Kasumi-1 (cell line): ENCODE measurements at regions not wholly inside any gene's neighbourhood (a gene's known extent, or its start where the extent isn't known, plus 50 kb on each side); places are given as distances from the start of the nearest gene placed in this dataset.

Experiments used
- DNase-seq, 2 experiments: peaks; one replicate each; lab custom pipeline; 2025; lab: John Stamatoyannopoulos, UW

DNA sequence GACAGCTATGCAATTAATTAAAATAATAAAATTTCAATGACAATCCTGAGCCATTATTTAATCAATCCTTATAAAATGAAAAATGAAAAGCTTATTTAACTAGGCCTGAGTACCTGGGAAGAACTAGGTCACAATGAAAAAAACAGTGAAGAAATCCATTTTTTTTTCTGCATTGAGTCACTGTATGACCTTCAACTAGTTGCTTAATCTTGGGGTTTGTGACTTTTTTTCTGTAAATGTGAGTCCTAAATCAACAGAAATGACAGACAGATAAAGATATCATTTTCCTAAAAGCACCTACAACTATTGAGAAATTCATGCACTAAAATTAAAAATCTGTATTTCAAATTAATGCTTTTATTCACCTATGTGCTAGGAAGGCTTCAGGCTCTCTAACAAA, 96.8 kb downstream of the TMEM26 start:
- no peak for DNase-seq

DNA sequence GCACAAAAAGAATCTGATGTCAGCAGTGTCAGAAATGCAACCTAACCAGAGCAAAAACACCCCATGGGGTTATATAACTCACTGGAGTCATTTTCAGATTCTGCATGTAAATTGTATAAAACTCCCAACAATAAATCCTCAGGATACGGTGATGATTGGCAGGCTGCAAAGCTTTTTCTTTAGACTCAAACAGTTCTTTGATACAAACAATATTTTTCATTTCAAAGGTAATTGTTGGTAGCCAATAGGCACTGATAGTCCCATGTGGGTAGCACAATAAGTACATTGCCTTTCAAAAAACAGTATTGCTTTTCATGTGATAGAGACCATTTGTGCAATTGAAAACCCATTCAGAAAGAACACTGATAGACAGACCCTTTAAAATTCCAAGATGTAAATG, 98.0 kb downstream of the TMEM26 start:
- no peak for DNase-seq

DNA sequence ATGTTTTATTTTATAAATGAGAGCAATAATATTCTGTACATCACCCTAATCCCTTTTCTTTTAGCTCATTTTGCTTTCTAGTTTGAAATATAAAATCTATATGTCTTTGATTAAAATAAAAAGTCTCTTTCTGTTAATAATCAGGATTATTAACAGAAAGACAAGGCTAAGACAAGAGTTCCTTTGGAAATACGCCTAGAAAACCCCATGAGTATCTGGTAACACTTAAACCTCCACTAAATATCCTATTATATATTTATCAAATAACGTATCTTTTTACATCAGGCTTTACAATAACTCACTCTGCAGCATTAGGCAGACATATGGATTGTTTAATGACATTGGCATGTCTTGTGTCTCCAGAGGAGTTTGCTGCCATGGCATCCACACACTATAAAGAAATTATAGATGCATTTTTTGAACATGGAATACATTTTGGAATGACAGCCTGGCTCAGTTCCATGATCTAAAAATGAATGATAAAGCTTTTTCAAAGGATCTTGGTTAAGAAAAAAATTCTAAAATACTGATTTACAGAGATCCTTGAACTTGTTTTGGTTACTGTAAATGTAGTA, 98.7 kb downstream of the TMEM26 start:
- no peak for DNase-seq

DNA sequence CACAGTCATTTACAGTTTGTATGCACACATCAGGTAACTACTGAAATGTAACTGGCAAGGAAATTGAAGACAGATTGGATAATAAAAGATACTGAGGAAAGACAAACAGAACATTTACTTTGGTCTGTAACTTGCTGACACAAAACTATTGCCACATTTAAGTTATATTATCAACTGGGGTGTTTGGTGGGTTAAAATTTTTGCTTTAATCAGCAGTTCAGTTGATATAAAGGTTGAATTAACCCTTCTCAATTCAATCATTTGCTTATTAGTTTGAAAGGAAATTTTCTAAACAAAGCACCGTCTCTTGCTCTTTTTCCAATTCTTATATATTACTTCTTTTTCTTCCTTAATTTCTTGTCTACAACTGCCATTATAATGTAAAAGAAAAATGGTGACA, 102.4 kb downstream of the TMEM26 start:
- no peak for DNase-seq

DNA sequence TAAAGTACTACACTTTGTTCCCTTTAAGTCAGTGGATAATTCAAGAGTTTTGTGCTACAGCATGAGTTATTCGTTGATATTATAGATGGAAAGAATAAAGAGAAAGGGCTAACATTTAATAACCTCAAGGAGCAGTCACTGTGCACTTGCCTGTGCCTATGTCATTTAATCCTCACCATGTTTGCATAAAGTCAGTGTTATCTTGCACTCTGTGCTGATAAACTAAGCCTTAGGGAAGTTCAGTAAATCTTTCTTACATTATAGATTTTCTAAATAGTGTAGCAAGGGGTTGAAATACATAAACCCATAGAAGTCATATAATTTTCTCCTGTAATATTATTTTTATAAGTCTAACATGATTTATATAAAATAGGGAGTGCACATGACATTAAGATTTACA, 103.1 kb downstream of the TMEM26 start:
- DNase-seq = no peak

DNA sequence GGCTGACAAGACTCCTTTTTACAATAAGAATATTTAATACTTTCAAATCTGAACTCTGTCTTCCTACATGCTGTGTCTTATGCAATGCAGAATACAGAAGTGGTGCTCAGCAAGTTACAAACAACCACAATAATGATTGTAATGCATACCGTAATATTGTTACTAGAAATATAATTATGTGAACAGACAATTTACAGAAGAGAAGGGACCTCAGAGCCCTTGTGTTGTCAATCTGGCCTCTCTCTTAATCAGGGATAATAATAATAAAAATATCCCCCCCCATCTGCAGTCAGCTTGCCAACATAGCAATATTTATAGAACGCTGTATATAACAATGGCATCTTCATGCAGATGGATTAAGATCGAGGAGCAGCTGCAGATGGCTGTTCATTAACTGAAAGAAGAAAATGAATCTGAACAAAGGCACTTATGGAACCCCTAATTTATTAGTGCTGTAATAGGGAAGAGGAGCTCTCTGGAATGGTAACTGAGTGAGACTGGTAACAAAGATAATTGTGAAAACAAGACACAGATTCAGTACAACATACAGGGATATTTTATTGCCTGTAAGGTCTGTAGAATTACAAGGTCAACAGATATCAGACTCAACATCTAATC, 106.3 kb downstream of the TMEM26 start:
- DNase-seq = no peak

DNA sequence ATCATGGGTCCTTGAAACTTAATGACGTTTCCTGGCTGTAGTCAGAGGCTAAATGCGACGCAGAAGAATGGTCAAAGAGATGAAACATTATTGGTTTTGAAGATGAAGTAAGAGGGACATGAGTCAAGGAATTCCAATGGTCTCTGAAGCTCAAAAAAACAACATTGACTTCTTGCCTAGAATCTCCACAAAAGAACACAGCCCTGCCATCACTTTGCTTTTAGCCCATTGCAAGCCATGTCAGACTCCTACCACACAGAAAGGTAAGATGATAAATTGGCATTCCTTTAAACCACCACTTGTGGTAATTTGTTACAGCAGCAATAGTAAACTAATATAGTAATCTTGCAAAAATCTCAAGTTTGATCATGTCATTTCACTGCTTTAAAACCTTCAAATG, 109.4 kb downstream of the TMEM26 start:
- DNase-seq = no peak

DNA sequence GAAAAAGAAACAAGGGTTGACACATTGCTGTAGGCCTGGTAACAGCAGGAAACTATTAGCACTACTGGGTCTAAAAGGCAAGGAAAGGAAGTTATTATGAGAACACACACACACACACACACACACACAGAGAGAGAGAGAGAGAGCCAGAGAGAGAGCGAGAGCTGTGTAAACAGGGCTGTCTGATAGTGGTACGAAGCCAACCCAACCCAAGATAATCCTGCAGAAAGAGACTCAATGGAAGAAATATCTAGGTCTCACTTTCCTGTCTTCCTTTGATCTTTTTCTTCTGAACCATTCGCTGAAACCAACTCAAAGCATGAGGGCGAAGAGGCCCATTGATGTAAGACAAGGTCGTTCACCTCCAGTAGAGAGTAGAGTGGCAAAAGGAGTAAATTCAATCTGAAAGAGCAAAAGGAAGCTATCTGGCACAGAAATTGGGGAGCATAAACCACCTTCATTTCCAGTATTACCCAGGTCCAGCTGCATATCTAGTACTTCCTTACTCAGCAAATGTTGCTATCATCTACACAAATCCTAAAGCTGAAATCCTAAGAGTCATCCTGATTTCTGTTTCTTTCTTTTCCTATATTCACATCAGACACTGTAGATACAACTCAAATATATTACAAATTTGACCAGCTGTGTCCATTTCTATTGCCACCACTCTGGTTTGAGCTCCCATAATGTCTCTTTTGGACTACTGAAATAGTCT, 110.2 kb downstream of the TMEM26 start:
- DNase-seq = no peak

DNA sequence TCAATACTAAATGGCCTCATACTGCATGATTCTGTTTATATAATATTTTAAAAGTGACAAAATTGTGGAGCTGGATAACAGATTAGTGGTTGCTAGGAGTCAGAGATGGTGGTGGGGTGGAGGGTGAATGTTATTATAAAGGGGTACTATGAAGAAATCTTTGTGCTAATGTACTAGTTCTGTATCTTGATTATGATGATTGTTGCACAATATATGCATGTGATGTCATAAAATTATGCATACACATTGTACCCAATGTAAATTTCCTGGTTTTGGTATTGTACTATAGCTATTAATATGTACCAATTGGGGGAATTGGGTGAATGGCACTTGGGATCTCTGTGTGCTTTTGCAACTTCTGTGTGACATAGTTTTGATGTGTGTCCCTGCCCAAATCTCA, 112.2 kb downstream of the TMEM26 start:
- no peak for DNase-seq

DNA sequence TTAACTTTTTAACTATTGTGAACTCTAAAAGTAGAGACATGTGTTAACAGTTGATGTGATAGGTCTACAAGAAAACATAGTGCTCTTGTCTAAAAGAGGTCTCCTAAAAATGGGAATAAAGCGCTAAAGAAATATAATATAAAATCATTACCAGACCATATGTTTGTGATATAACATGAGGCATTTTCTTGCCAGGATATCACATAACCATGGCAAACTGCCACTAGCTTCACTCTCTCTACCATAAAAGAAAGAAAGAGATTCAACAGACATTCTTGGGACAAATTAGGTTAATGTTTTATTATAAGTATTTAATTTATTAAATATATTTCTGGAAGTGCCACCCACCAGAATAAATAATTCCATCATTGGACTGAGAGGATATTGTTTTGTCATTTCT, 115.0 kb downstream of the TMEM26 start:
- no peak for DNase-seq

DNA sequence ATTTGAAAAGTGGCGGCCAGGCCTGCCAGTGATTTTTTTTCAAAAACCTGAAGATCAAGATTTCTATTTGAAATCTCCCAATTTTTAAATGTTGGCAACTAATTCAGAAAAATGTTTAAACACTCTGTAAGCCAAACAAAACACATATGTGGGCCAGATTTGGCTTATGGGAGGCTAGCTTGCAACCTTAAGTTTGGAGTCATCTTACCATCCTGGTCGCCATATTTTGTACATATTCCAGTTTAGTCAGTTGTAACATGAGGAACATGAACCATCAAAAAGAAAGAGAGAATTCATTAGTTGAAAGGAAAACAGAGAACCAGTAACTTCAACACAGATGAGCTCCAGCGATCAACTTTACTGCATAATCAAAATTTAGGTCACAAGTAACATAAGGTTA, 115.4 kb downstream of the TMEM26 start:
- no peak for DNase-seq

DNA sequence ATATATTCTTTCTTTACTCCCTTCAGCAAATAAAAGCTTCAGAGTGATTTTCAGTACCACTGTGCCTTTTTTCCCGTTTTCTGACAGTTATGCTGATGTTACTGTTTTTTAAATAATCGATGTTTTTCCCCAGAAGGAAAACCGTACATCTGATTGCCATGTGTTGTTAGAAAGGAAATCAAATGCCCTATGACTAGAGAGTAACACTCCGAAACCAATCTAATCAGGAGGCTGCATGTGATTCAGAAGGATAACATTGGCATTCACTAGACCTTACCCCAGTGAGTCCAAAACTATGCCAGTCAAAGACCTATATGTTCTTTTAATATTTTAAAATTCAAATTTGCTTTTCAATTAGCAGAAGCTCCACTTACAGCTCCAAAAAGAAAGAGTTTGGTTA, 116.3 kb downstream of the TMEM26 start:
- DNase-seq = no peak

DNA sequence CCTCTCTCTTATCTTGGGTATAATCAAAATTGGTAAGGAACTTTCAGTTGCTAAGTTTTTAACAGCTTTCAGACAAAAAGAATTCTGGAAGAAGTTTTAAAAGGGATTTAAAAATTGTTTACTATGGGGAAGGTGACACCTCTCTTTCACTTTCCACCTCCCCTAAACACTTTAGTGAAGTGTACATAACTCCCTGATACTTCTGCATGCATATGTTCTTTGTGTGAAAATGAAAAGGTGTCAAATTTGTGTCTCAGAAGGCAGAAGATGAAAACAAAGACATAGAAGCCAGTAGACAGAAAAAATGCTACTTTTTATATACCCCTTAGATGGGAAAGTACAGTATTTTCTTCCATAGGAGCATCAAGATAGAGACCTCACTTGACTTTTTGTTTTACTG, 117.8 kb downstream of the TMEM26 start:
- no peak for DNase-seq

DNA sequence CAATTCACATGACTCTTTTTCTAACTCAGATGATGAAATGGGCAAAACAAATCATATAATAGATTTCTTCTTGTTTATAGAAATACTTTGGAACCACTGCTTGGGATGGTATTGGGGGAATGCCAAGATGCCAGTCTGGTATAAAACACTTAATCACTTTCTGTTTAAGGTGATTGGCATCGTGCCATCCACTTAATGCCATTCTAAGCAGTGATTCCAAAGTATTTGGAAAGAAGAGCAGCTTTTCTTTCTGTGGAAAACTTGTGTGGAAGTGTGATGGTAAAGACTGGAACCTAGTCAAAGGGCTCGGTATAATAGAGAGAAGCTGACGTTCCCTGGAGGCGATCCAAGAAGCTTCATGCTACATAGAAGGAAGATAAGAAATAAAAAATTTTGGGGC, 120.6 kb downstream of the TMEM26 start:
- no peak for DNase-seq

DNA sequence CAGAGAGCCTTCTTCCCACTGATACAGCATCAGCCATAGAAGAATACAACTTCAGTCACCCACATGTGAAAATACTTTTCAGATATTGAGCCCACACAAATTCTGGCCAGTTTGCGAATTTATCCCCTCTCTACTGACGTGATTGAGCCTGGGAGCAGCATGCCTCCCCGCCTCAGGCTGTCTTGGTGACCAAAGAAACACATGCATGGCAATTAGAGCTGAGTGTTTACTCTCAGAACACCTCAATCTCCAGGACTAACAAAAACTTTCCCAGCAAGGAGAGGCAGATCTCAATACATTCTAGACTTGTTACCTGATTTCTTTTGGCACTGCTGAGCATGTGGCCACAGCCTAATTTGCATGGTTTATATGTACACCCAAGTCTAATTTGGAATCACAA, 122.5 kb downstream of the TMEM26 start:
- no peak for DNase-seq

DNA sequence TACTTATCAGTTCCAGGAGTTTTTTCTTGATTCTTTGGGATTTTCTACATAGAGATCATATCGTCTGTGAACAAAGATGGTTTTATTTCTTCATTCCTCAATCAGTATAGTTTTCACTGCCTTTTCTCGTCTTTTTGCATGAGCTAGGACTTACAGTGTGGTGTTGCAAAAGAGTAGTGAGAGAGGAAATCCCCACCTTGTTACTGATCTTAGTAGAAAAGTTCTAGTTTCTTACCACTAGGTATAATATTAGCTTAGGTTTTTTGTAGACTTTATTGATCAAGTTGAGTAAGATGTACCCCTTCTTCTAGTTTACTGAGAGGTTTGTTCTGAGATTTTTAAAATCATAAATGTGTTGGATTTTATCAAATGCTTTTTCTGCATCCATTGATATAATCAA, 123.3 kb downstream of the TMEM26 start:
- DNase-seq = no peak

DNA sequence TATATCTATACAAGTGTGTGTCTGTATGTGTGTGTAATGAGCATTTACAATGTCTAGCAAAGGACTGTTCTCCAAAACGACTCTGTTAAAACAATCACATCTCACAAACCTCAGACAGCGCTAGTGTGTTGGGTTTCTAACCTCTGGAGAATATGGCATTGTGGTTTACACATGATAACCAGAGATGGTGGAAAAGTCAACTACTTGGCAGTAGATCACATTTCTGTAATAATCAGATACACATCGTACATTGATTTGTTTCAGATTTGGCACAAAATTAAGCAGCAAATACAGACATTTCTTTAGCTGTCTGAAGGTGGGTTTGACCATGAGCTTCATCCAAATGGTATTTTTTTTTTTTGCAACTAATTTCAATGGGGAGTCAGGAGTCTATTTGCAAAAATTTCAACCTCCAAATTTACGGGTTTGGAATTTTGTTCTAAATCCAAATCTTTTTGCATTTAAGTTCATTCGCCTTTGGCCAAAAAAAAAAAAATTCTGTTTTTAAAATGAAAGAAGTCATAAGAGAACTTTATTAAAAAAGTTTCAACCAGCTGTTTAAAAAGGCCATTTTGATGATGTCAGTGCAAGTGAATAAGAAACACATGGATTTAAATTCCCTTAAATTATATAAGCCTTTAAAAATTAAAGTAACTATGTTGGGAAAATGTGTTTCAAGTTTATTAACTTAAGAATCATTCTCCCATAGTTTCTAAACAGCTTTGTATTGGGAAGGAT, 127.8 kb downstream of the TMEM26 start:
- DNase-seq = no peak

DNA sequence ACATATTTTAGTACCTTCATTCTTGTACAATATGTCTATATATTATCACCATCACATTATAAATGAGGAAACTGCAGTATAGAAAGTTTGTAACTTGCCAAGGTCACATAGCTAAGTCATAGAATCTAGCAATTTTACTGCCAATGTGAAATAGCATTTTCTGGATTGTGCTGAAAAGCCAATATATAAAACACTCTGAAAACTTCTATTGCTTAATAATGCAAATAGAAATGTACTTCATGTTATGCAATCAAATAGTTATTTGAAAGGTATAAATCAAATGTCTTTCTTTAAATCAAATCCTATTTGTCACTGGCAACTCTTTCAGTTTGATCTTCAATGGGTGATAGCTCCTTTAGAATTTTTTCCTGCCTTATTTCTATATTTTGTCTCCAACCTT, 129.5 kb downstream of the TMEM26 start:
- no peak for DNase-seq

DNA sequence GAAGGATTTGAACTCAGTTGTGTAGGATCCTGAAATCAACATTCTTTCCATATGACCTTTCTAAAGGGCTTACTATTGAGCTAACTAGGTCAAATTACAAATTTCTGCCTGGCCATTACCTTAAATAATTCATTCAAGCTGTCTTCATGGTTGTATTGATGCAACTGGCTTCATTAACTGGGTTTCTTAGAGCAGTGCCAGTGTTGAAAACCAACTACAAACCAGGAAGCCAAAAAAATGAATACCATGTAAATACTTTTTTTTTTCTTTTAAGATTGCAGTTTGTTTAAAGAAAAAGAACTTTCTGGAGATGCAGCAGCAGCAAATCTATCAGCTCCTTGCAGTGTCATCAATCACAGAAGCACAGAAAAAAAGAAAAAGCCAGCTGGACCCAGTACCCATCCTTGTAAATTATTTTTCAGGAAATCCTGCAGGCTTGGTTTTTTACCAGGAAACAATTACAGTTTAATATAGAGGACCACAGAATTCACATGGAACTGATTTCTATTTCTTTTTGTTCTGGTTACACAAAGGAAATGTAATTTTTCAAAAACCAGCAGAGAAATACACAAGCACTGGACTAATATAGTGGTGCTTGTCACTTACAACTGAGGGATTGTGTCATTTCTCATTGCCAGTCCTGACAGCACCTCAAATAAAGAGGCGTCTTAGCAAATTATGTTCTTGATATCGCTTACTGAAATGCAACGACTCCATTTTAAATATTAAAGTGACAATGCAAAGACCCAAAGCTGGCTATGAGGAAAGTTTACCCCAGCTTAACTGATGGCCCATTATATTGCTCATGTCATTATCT, 131.9 kb downstream of the TMEM26 start:
- DNase-seq = no peak

DNA sequence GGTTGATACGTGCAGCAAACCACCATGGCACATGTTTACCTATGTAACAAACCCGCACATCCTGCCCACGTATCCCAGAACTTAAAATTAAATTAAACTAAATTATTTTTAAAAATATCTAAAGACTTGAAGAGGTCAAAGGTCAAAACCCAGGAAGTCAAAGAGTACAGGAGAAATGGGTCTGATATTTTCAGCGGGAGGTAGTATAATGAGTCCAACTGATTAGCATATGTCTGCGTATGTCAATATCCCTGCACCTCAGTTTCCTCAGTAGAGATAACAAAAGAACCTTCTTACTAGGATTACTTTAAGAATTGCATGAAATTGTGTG, 133.0 kb downstream of the TMEM26 start:
- no peak for DNase-seq

DNA sequence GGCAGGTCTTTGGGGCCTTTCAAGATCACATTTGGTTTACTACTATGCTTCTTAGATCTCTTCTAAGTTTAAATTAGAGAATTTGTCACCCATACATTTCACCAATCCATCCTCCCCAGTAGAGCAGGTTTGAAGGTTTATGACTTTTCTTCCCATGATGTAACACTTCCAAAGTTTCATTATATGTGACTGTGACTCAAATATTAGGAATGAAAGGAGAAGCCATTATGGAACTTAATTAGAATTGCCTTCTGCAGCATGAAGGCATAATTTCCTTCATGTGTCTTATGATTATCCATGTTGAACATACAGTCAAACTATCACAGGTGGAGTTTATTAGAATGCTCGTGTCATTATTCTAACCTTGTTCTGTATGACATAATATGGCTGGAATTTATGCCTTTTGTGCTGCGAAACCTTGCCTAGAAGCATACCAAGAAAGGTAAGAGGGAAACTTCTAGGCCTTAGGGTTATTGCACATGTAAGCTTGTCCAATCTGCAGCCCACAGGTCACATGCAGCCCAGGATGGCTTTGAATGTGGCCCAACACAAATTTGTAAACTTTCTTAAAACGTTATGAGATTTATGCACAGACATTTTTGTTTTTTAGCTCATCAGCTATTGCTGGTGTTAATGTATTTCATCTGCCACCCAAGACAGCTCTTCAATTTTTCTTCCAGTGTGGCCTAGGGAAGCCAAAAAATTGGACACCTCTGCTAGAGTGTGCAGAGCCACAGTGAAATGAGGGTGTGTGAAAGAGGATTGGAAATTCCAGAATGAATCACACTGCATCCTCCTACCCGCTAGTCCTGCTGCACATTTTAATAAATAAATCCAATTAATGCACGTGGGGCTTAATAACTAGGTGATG, 133.6 kb downstream of the TMEM26 start:
- DNase-seq = no peak
